Ovary (tissue), 3 donors: ENCODE measurements at regions not wholly inside any gene's neighbourhood (a gene's known extent, or its start where the extent isn't known, plus 50 kb on each side); places are given as distances from the start of the nearest gene placed in this dataset.

Experiments used
- CTCF ChIP-seq, 3 donors: fragments of 450-650 bp in 2 of 3; fragments of 200-600 bp in 1 of 3; IDR thresholded peaks; one replicate each; pipeline versions ENCODE4 v1.5.1 to v1.8.0; 2016 to 2022; ENCODE audit warnings: antibody characterized with exemption in 3 of 3, mild to moderate bottlenecking in 1 of 3
- EP300 ChIP-seq: sonication (generic); formaldehyde crosslinking; IDR thresholded peaks from one replicate; pipeline ENCODE4 v1.6.1; 2017; ENCODE audit warnings: antibody characterized with exemption
- POLR2A ChIP-seq: fragments of 450-650 bp; IDR thresholded peaks from one replicate; pipeline ENCODE4 v1.6.1; 2017; ENCODE audit warnings: antibody characterized with exemption, mild to moderate bottlenecking, moderate library complexity
- donor health status: DM: no; HTN: no; CAD: no.

DNA sequence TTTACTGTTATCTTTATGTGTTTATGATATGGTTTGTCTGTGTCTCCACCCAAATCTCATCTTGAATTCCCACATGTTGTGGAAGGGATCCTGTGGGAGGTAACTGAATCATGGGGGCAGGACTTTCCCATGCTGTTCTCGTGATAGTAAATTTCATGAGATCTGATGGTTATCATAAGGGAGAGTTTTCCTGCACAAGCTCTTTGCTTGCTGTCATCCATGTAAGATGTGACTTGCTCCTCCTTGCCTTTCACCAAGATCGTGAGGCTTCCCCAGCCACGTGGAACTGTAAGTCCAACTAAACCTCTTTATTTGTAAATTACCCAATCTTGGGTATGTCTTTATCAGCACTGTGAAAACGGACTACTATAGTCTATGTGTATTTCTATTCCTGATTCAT is 539.0 kb downstream of the ARL4A start:
- TF ChIP-seq CTCF (IDR thresholded peaks at IDR 0.05) (no peak), EP300 (no peak), POLR2A (no peak)
